Mucosa of rectum (tissue), 2 donors: ENCODE measurements at regions not wholly inside any gene's neighbourhood (a gene's known extent, or its start where the extent isn't known, plus 50 kb on each side); places are given as distances from the start of the nearest gene placed in this dataset.

Experiments used
- H3K27ac ChIP-seq, 2 donors: one replicate each; pipeline ENCODE4 v1.7.0; 2013; ENCODE audit warnings: inconsistent platforms in 2 of 2, low read depth in 2 of 2, low read length in 2 of 2
- H3K27me3 ChIP-seq, 2 donors: one replicate each; pipeline ENCODE4 v1.7.0; 2013; ENCODE audit warnings: low read length in 2 of 2; ENCODE audit not compliant: control insufficient read depth in 2 of 2, insufficient read depth in 2 of 2
- H3K36me3 ChIP-seq, 2 donors: one replicate each; pipeline ENCODE4 v1.7.0; 2013; ENCODE audit warnings: low read length in 2 of 2; ENCODE audit not compliant: control insufficient read depth in 2 of 2, insufficient read depth in 2 of 2
- H3K4me1 ChIP-seq, 2 donors: one replicate each; pipeline ENCODE4 v1.7.0; 2013; ENCODE audit warnings: low read length in 2 of 2, mild to moderate bottlenecking in 1 of 2; ENCODE audit not compliant: control insufficient read depth in 2 of 2, insufficient read depth in 2 of 2
- H3K4me3 ChIP-seq, 2 donors: one replicate each; pipeline ENCODE4 v1.7.0; 2013; ENCODE audit warnings: low read length in 2 of 2
- H3K9ac ChIP-seq, 2 donors: one replicate each; pipeline ENCODE4 v1.7.0; 2013; ENCODE audit warnings: low read length in 2 of 2, low read depth in 1 of 2, mild to moderate bottlenecking in 1 of 2
- H3K9me3 ChIP-seq, 2 donors: one replicate each; pipeline ENCODE4 v1.7.0; 2013; ENCODE audit warnings: low read length in 2 of 2; ENCODE audit not compliant: control insufficient read depth in 2 of 2
- donor health status: healthy.
- donor health status: Normal muscosa, but diverticular disease.

DNA sequence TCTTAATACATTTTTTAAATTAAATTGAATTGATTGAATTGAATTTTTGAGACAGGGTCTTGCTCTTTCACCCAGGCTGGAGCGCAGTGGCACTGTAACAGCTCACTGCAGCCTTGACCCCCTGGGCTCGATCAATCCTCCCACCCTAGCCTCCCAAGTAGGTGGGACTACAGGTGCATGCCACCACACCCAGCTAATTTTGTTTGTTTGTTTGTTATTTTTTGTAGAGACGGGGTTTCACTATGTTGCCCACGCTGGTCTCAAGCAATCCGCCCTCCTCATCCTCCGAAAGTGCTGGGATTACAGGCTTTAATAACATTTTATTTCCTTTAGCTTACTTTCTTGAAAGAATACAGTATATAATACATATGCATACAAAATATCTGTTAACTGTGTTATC, 226.9 kb downstream of the BUD13 start:
- no peak overlapping the region for H3K27ac ChIP-seq
- H3K4me3 ChIP-seq, result no peak overlapping the region
- H3K9ac ChIP-seq, result no peak overlapping the region

DNA sequence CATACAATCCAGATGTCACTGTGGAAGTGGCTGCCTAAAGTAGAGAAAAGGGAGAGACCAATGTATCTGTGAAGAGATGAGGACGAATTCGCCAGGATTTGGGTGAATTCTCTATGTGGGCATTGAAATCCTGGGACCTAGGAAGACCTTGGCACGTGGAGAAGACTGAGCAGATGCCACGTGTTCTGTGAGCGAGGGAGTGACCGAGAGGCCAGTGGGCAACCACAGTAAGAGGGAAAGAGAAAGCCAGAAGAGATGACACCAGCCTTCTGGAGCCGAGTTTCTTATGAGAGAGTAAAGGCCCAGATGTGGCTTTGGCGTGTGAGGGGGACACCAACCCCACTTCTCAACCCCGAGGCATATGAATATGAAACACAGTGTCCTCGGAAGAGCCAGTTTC, 228.1 kb downstream of the BUD13 start:
- peaks cover 0 to 2% of the 10 kb centered on the region in 2 donors for H3K27me3 ChIP-seq
- H3K4me3 ChIP-seq, result no peak overlapping the region
- no peaks in the 10 kb centered on the region for H3K4me1 ChIP-seq
- no peaks in the 10 kb centered on the region for H3K9me3 ChIP-seq
- H3K27ac ChIP-seq, result no peak overlapping the region
- no peaks in the 10 kb centered on the region for H3K36me3 ChIP-seq
- H3K9ac ChIP-seq, result no peak overlapping the region

More for the DNA sequence above, 226.9 kb downstream of the BUD13 start:
- Histone ChIP-seq H3K36me3 (no peaks in the 10 kb centered on the region), H3K4me1 (no peaks in the 10 kb centered on the region), H3K27me3 (peaks cover 0 to 2% of the 10 kb centered on the region in 2 donors), H3K9me3 (no peaks in the 10 kb centered on the region)

DNA sequence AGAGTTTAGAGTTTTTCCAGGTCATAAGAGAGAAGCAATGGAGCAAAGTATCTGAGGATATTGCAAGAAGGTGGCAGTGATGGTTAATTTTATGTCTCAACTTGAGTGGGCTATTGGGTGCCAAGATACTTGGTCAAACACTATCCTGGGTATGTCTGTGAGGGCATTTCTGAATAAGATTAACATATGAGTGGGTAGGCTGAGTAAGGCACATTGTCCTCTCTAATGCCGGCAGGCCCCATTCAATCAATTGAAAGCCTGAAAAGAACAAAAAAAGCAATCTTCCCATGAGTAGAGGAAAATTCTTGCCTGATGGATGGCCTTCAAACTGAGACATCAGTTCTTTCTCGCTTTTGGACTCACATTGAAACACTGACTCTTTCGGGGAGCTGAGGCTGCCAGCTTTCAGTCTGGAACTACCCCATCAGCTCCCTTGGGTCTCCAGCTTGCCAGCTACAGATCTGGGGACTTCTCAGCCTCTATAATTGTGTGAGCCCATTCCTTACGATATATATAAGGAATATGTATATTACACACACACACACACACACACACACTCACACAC, 228.8 kb downstream of the BUD13 start:
- H3K27ac ChIP-seq, result no peak overlapping the region
- H3K36me3 ChIP-seq, result no peaks in the 10 kb centered on the region
- peaks cover 0 to 2% of the 10 kb centered on the region in 2 donors for H3K27me3 ChIP-seq

DNA sequence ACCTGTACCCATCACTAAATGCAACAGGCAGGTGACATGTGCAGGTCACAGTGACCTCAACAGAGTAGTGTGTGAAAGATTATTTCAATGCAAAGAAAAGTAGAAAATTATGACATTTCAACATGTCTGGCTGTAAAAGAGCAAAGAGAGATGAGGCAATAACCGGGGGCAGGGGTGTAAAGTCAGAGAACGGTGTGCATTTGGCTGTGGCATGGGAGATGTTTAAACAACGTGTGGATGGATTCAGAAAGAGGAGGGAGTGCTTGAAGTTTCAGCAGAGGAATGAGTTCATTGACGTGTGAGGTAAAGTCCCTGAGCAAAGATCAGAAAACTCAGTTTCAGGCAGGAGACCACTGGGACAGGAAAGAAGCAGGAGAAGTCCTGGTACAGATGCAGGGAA, 229.7 kb downstream of the BUD13 start:
- Histone ChIP-seq H3K9ac (no peak overlapping the region), H3K4me1 (no peaks in the 10 kb centered on the region), H3K27ac (no peak overlapping the region), H3K4me3 (no peak overlapping the region), H3K36me3 (no peaks in the 10 kb centered on the region), H3K9me3 (no peaks in the 10 kb centered on the region), H3K27me3 (peaks cover 0 to 2% of the 10 kb centered on the region in 2 donors)

More for the DNA sequence above, 228.8 kb downstream of the BUD13 start:
- Histone ChIP-seq H3K9me3 (no peaks in the 10 kb centered on the region), H3K4me1 (no peaks in the 10 kb centered on the region), H3K4me3 (no peak overlapping the region), H3K9ac (no peak overlapping the region)

DNA sequence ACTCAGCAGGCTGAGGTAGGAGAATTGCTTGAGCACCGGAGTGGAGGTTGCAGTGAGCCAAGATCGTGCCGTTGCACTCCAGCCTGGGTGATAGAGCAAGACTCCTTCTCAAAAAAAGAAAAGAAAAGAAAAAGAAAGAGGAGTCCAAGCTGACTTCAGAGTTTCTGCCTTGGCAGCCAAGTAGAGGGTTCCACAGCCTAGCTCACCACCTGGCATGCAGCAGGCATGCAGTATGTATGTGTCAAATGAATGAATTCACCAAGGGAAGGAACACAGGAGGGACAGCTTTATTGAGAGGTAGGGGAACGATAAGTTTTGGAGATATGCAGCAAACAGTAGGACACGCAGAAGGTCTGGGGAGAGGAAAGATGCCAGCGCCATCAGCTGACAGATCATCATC, 230.4 kb downstream of the BUD13 start:
- H3K4me1 ChIP-seq, result no peaks in the 10 kb centered on the region

DNA sequence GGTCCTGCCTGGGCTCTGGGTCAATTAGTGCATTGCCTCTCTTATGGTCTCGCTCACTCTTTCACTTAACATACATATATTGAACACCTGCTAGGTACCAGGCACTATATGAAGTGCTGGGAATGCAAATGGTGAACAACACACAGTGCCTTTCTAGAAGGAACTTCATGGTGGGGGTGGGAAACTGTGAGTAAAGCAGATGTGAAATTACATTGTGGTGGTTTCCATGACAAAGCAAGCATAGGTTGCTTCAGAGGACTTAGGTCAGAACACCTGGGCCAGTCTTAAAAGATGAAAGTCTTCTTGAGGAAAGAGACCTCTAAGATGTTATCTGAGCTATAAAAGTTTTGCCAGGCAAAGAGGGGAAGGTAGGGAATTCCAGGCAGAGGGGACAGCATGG, 231.3 kb downstream of the BUD13 start:
- Histone ChIP-seq H3K4me3 (no peak overlapping the region), H3K27ac (no peak overlapping the region), H3K36me3 (no peaks in the 10 kb centered on the region), H3K9ac (no peak overlapping the region), H3K9me3 (no peaks in the 10 kb centered on the region), H3K4me1 (no peaks in the 10 kb centered on the region), H3K27me3 (peaks cover 0 to 1% of the 10 kb centered on the region in 2 donors)

More for the DNA sequence above, 230.4 kb downstream of the BUD13 start:
- no peak overlapping the region for H3K4me3 ChIP-seq
- no peak overlapping the region for H3K9ac ChIP-seq
- no peaks in the 10 kb centered on the region for H3K27me3 ChIP-seq
- no peaks in the 10 kb centered on the region for H3K9me3 ChIP-seq
- H3K36me3 ChIP-seq, result no peaks in the 10 kb centered on the region
- no peak overlapping the region for H3K27ac ChIP-seq

GRCh38 chr11:116540645-116541304, 232.0 kb downstream of the BUD13 start:
- Histone ChIP-seq H3K4me1 (no peaks in the 10 kb centered on the region), H3K27ac (no peak overlapping the region), H3K36me3 (no peaks in the 10 kb centered on the region), H3K9ac (no peak overlapping the region), H3K9me3 (no peaks in the 10 kb centered on the region), H3K27me3 (peaks cover 0 to 4% of the 10 kb centered on the region in 2 donors), H3K4me3 (no peak overlapping the region)

DNA sequence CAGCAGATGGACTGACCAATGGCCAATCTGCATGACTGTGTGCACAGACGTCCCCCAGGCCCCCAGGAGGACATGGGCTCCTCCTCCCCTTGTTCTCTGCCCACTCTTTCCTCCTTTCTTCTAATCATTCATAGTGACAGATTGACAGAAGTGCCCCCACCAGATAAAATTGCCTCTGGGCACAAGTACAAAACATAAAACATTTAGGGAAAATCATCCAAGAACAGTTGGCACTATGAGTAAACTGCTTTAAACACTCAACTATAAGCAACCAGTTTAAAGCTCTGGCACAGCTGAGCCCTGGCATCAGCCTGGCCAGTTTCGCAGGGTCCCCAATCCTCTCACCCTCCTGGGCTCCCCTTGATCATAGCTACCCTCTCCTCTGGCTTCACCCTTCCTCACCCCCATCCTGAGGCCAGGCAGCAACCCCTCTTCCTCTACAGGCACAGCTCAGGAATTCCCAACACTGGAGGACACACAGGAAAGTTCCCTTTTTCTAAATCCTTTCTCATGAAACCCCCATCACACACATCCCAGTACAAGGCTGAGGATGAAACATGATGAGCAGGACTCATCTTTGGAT, 232.9 kb downstream of the BUD13 start:
- Histone ChIP-seq H3K9me3 (no peaks in the 10 kb centered on the region), H3K27me3 (peaks cover 1 to 4% of the 10 kb centered on the region in 2 donors), H3K36me3 (no peaks in the 10 kb centered on the region), H3K4me3 (no peak overlapping the region), H3K9ac (no peak overlapping the region), H3K27ac (no peak overlapping the region), H3K4me1 (no peaks in the 10 kb centered on the region)

DNA sequence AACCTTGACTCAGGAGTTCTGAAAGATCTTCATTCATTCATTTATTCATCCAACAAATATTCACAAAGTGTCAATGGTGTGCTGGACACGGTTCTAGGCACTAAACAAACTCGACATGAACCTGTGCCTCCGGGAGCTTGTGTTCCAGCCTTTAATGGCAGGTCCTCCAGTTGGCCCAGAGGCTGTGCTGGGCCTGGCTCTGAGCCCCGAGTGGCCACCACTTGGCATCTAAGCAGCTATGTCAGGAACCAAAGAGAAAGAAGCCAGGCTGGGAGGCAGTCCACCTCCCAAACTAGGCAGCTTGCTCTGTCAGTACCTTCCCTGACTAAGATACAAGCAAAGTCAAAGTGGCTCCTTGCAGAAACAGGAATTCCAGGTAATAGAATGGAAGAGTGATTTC, 233.6 kb downstream of the BUD13 start:
- H3K36me3 ChIP-seq, result no peaks in the 10 kb centered on the region
- H3K27ac ChIP-seq, result no peak overlapping the region
- H3K27me3 ChIP-seq, result peaks cover 5 to 9% of the 10 kb centered on the region in 2 donors
- no peaks in the 10 kb centered on the region for H3K9me3 ChIP-seq
- H3K4me1 ChIP-seq, result no peaks in the 10 kb centered on the region
- H3K9ac ChIP-seq, result no peak overlapping the region
- no peak overlapping the region for H3K4me3 ChIP-seq

GRCh38 chr11:116538677-116539076, 234.1 kb downstream of the BUD13 start:
- Histone ChIP-seq H3K4me1 (no peaks in the 10 kb centered on the region), H3K4me3 (no peak overlapping the region), H3K9ac (no peak overlapping the region), H3K9me3 (no peaks in the 10 kb centered on the region), H3K36me3 (no peaks in the 10 kb centered on the region), H3K27me3 (peaks cover 5 to 11% of the 10 kb centered on the region in 2 donors), H3K27ac (no peak overlapping the region)
